ENCODE measurements at regions not wholly inside any gene's neighbourhood (a gene's known extent, or its start where the extent isn't known, plus 50 kb on each side); places are given as distances from the start of the nearest gene placed in this dataset.

GRCh38 chr11:19632499-19632834, 80.2 kb upstream of the NAV2 start:
- TF ChIP-seq SETDB1 (IDR thresholded peaks at IDR 0.05; ENCODE audit: low read length) (no peak), CTCF (IDR thresholded peaks at IDR 0.05 in 2 of 3, conservative IDR thresholded peaks at IDR 0.05 in 1 of 3; ENCODE audit: insufficient read depth in 2 of 3, low read depth in 1 of 3, low read length in 3 of 3) (no peak), BRF2 (IDR thresholded peaks at IDR 0.05; ENCODE audit: borderline replicate concordance, insufficient read depth, insufficient read length) (no peak), SREBF2 (CRISPR knock-in tag; IDR thresholded peaks at IDR 0.05) (no peak), POLR2AphosphoS5 (IDR thresholded peaks at IDR 0.05; ENCODE audit: control insufficient read depth, insufficient read depth, low read depth, low read length) (no peak), ZNF280A (IDR thresholded peaks at IDR 0.05; ENCODE audit: low read depth, partially characterized antibody) (no peak), USF2 (CRISPR knock-in tag; IDR thresholded peaks at IDR 0.05) (no peak), ZZZ3 (IDR thresholded peaks at IDR 0.05) (no peak), ZNF431 (CRISPR knock-in tag; IDR thresholded peaks at IDR 0.05) (no peak), SP1 (CRISPR knock-in tag; IDR thresholded peaks at IDR 0.05) (no peak), ID3 (CRISPR knock-in tag; IDR thresholded peaks at IDR 0.05) (no peak), ID3 (tag; IDR thresholded peaks at IDR 0.05) (no peak), UBTF (IDR thresholded peaks at IDR 0.05; ENCODE audit: borderline replicate concordance in 1 of 2, low read depth in 2 of 2, low read length in 2 of 2) (no peak), HIVEP1 (CRISPR knock-in tag; IDR thresholded peaks at IDR 0.05) (no peak), KLF16 (IDR thresholded peaks at IDR 0.05) (no peak)
